Activated naive CD8-positive, alpha-beta T cell (primary cell): ENCODE measurements at regions not wholly inside any gene's neighbourhood (a gene's known extent, or its start where the extent isn't known, plus 50 kb on each side); places are given as distances from the start of the nearest gene placed in this dataset.

ENCODE experiments used
- H3K27ac Mint-ChIP-seq: one replicate; pipeline ENCODE4 v1.8.0; 2021; ENCODE audit warnings: mixed read lengths
- H3K27me3 Mint-ChIP-seq: one replicate; pipeline ENCODE4 v1.8.0; 2021; ENCODE audit warnings: mixed read lengths
- H3K36me3 Mint-ChIP-seq: one replicate; pipeline ENCODE4 v1.8.0; 2021; ENCODE audit warnings: mixed read lengths
- H3K4me1 Mint-ChIP-seq: one replicate; pipeline ENCODE4 v1.8.0; 2021; ENCODE audit warnings: low read depth, mixed read lengths
- H3K4me3 Mint-ChIP-seq: one replicate; pipeline ENCODE4 v1.8.0; 2021; ENCODE audit warnings: mild to moderate bottlenecking, mixed read lengths
- H3K9me3 Mint-ChIP-seq: one replicate; pipeline ENCODE4 v1.8.0; 2021; ENCODE audit warnings: low read depth, mixed read lengths

GRCh38 chr18:1906421-1906820 lies 664.9 kb downstream of the METTL4 start:
- Mint-ChIP-seq H3K36me3 (no peaks in the 10 kb centered on the region), H3K27ac (no peak overlapping the region), H3K27me3 (no peaks in the 10 kb centered on the region), H3K9me3 (no peaks in the 10 kb centered on the region), H3K4me3 (no peak overlapping the region), H3K4me1 (no peaks in the 10 kb centered on the region)

- H3K27me3 Mint-ChIP-seq: no peaks in the 10 kb centered on the region
- H3K27ac Mint-ChIP-seq: no peak overlapping the region
Measured at GRCh38 chr18:1907470-1908206, 663.7 kb downstream of the METTL4 start.

GRCh38 chr18:1914489-1914888 lies 656.8 kb downstream of the METTL4 start:
- Mint-ChIP-seq H3K27ac (no peak overlapping the region), H3K36me3 (no peaks in the 10 kb centered on the region), H3K4me3 (no peak overlapping the region), H3K4me1 (no peaks in the 10 kb centered on the region), H3K27me3 (no peaks in the 10 kb centered on the region), H3K9me3 (peaks cover 7% of the 10 kb centered on the region)

More at GRCh38 chr18:1907470-1908206, 663.7 kb downstream of the METTL4 start:
- no peaks in the 10 kb centered on the region for H3K36me3 Mint-ChIP-seq
- no peak overlapping the region for H3K4me3 Mint-ChIP-seq
- H3K9me3 Mint-ChIP-seq: no peaks in the 10 kb centered on the region
- no peaks in the 10 kb centered on the region for H3K4me1 Mint-ChIP-seq

GRCh38 chr18:1916869-1917523 lies 654.3 kb downstream of the METTL4 start:
- Mint-ChIP-seq H3K27me3 (no peaks in the 10 kb centered on the region), H3K9me3 (peaks cover 7% of the 10 kb centered on the region), H3K4me3 (no peak overlapping the region), H3K4me1 (no peaks in the 10 kb centered on the region), H3K36me3 (no peaks in the 10 kb centered on the region), H3K27ac (no peak overlapping the region)

GRCh38 chr18:1917569-1917968 lies 653.7 kb downstream of the METTL4 start:
- Mint-ChIP-seq H3K27me3 (no peaks in the 10 kb centered on the region), H3K4me3 (no peak overlapping the region), H3K36me3 (no peaks in the 10 kb centered on the region), H3K9me3 (peaks cover 7% of the 10 kb centered on the region), H3K4me1 (no peaks in the 10 kb centered on the region), H3K27ac (no peak overlapping the region)

GRCh38 chr18:1922066-1922465 lies 649.2 kb downstream of the METTL4 start:
- Mint-ChIP-seq H3K4me1 (no peaks in the 10 kb centered on the region), H3K4me3 (no peak overlapping the region), H3K27me3 (no peaks in the 10 kb centered on the region), H3K36me3 (no peaks in the 10 kb centered on the region), H3K9me3 (no peaks in the 10 kb centered on the region), H3K27ac (no peak overlapping the region)

GRCh38 chr18:1928711-1929110 lies 642.6 kb downstream of the METTL4 start:
- no peaks in the 10 kb centered on the region for H3K27me3 Mint-ChIP-seq
- no peaks in the 10 kb centered on the region for H3K36me3 Mint-ChIP-seq
- H3K9me3 Mint-ChIP-seq: no peaks in the 10 kb centered on the region
- H3K27ac Mint-ChIP-seq: no peak overlapping the region
- no peak overlapping the region for H3K4me3 Mint-ChIP-seq
- no peaks in the 10 kb centered on the region for H3K4me1 Mint-ChIP-seq

GRCh38 chr18:1929720-1930119 lies 641.6 kb downstream of the METTL4 start:
- no peak overlapping the region for H3K4me3 Mint-ChIP-seq
- no peaks in the 10 kb centered on the region for H3K36me3 Mint-ChIP-seq
- no peaks in the 10 kb centered on the region for H3K27me3 Mint-ChIP-seq
- no peaks in the 10 kb centered on the region for H3K9me3 Mint-ChIP-seq
- no peaks in the 10 kb centered on the region for H3K4me1 Mint-ChIP-seq
- no peak overlapping the region for H3K27ac Mint-ChIP-seq

- no peaks in the 10 kb centered on the region for H3K4me1 Mint-ChIP-seq
- no peak overlapping the region for H3K27ac Mint-ChIP-seq
- no peaks in the 10 kb centered on the region for H3K27me3 Mint-ChIP-seq
- no peaks in the 10 kb centered on the region for H3K9me3 Mint-ChIP-seq
- H3K36me3 Mint-ChIP-seq: no peaks in the 10 kb centered on the region
- H3K4me3 Mint-ChIP-seq: no peak overlapping the region
Measured at GRCh38 chr18:1930291-1931270, 640.7 kb downstream of the METTL4 start.

- no peaks in the 10 kb centered on the region for H3K4me1 Mint-ChIP-seq
- H3K9me3 Mint-ChIP-seq: no peaks in the 10 kb centered on the region
- no peaks in the 10 kb centered on the region for H3K27me3 Mint-ChIP-seq
- H3K27ac Mint-ChIP-seq: no peak overlapping the region
- H3K36me3 Mint-ChIP-seq: no peaks in the 10 kb centered on the region
- H3K4me3 Mint-ChIP-seq: no peak overlapping the region
Measured at GRCh38 chr18:1952486-1952885, 618.8 kb downstream of the METTL4 start.

- Mint-ChIP-seq H3K27me3 (no peaks in the 10 kb centered on the region), H3K4me3 (no peak overlapping the region), H3K9me3 (no peaks in the 10 kb centered on the region), H3K36me3 (no peaks in the 10 kb centered on the region), H3K4me1 (no peaks in the 10 kb centered on the region), H3K27ac (no peak overlapping the region)
Measured at GRCh38 chr18:1954583-1955312, 616.6 kb downstream of the METTL4 start.

- no peak overlapping the region for H3K27ac Mint-ChIP-seq
- H3K9me3 Mint-ChIP-seq: no peaks in the 10 kb centered on the region
- H3K4me3 Mint-ChIP-seq: no peak overlapping the region
- H3K4me1 Mint-ChIP-seq: no peaks in the 10 kb centered on the region
- H3K36me3 Mint-ChIP-seq: no peaks in the 10 kb centered on the region
- H3K27me3 Mint-ChIP-seq: no peaks in the 10 kb centered on the region
Measured at GRCh38 chr18:1958798-1959197, 612.5 kb downstream of the METTL4 start.

GRCh38 chr18:1965016-1965415 lies 606.3 kb downstream of the METTL4 start:
- no peaks in the 10 kb centered on the region for H3K4me1 Mint-ChIP-seq
- H3K4me3 Mint-ChIP-seq: no peak overlapping the region
- H3K36me3 Mint-ChIP-seq: no peaks in the 10 kb centered on the region
- no peaks in the 10 kb centered on the region for H3K27me3 Mint-ChIP-seq
- H3K9me3 Mint-ChIP-seq: no peaks in the 10 kb centered on the region
- H3K27ac Mint-ChIP-seq: no peak overlapping the region

- H3K27ac Mint-ChIP-seq: no peak overlapping the region
- H3K36me3 Mint-ChIP-seq: no peaks in the 10 kb centered on the region
- no peak overlapping the region for H3K4me3 Mint-ChIP-seq
- no peaks in the 10 kb centered on the region for H3K9me3 Mint-ChIP-seq
- H3K27me3 Mint-ChIP-seq: no peaks in the 10 kb centered on the region
- H3K4me1 Mint-ChIP-seq: no peaks in the 10 kb centered on the region
Measured at GRCh38 chr18:1965541-1965940, 605.8 kb downstream of the METTL4 start.
